Liver (tissue), 8 donors: ENCODE measurements at regions not wholly inside any gene's neighbourhood (a gene's known extent, or its start where the extent isn't known, plus 50 kb on each side); places are given as distances from the start of the nearest gene placed in this dataset.

ENCODE experiments used
- DNase-seq: peaks from one replicate; pipeline ENCODE4 v3.0.0-alpha.2; 2017; ENCODE audit warnings: low spot score
- H3K27ac ChIP-seq, 2 donors: one replicate each; pipeline ENCODE4 v1.7.0; 2013; ENCODE audit warnings: inconsistent platforms in 2 of 2, low read length in 2 of 2, control low read depth in 1 of 2, low read depth in 1 of 2, mild to moderate bottlenecking in 1 of 2
- H3K27me3 ChIP-seq, 4 donors: one replicate each; pipeline versions ENCODE4 v1.6.1 to v1.7.0; 2013; ENCODE audit warnings: low read length in 3 of 4, inconsistent platforms in 1 of 4, mild to moderate bottlenecking in 1 of 4, moderate library complexity in 1 of 4; ENCODE audit not compliant: control insufficient read depth in 4 of 4, insufficient read depth in 4 of 4
- H3K36me3 ChIP-seq, 4 donors: one replicate each; pipeline versions ENCODE4 v1.6.1 to v1.7.0; 2013; ENCODE audit warnings: low read length in 3 of 4, mild to moderate bottlenecking in 3 of 4, low read depth in 1 of 4, moderate library complexity in 1 of 4; ENCODE audit not compliant: control insufficient read depth in 4 of 4, insufficient read depth in 3 of 4
- H3K4me1 ChIP-seq, 4 donors: one replicate each; pipeline versions ENCODE4 v1.6.1 to v1.7.0; 2013; ENCODE audit warnings: low read length in 3 of 4, mild to moderate bottlenecking in 3 of 4, moderate library complexity in 1 of 4; ENCODE audit not compliant: control insufficient read depth in 4 of 4, insufficient read depth in 4 of 4
- H3K4me3 ChIP-seq, 3 donors: one replicate each; pipeline versions ENCODE4 v1.6.1 to v1.7.0; 2013; ENCODE audit warnings: low read length in 3 of 3, control low read depth in 1 of 3, low read depth in 1 of 3, mild to moderate bottlenecking in 1 of 3
- H3K9ac ChIP-seq, 2 donors: one replicate each; pipeline ENCODE4 v1.7.0; 2013; ENCODE audit warnings: low read length in 2 of 2, mild to moderate bottlenecking in 2 of 2, moderate library complexity in 2 of 2, control low read depth in 1 of 2, low read depth in 1 of 2
- H3K9me3 ChIP-seq, 4 donors: one replicate each; pipeline versions ENCODE4 v1.6.1 to v1.7.0; 2013; ENCODE audit warnings: low read length in 3 of 4; ENCODE audit not compliant: control insufficient read depth in 4 of 4
- ATF3 ChIP-seq: IDR thresholded peaks from 2 replicates; pipeline ENCODE4 v1.6.1; 2016; ENCODE audit warnings: antibody characterized with exemption
- CTCF ChIP-seq: fragments of 150-350 bp; IDR thresholded peaks from 2 replicates; pipeline ENCODE4 v1.5.1; 2017; ENCODE audit warnings: improper control_type of control experiment, low read depth, low read length; ENCODE audit not compliant: missing input control
- EGR1 ChIP-seq, 2 donors: IDR thresholded peaks; 2 replicates each; pipeline ENCODE4 v1.6.1; 2016 to 2018; ENCODE audit warnings: antibody characterized with exemption in 2 of 2, low read depth in 2 of 2
- FOXA1 ChIP-seq: IDR thresholded peaks from 2 replicates; pipeline ENCODE4 v1.6.1; 2016; ENCODE audit warnings: antibody characterized with exemption
- FOXA2 ChIP-seq: IDR thresholded peaks from 2 replicates; pipeline ENCODE4 v1.6.1; 2016; ENCODE audit warnings: antibody characterized with exemption
- GABPA ChIP-seq, 2 donors: IDR thresholded peaks in 1 of 2; conservative IDR thresholded peaks in 1 of 2; 2 replicates each; pipeline ENCODE4 v1.6.1; 2016; ENCODE audit warnings: antibody characterized with exemption in 2 of 2, mild to moderate bottlenecking in 1 of 2, moderate library complexity in 1 of 2
- HNF4A ChIP-seq, 2 donors: conservative IDR thresholded peaks; 2 replicates each; pipeline ENCODE4 v1.6.1; 2016; ENCODE audit warnings: antibody characterized with exemption in 2 of 2, mild to moderate bottlenecking in 2 of 2
- HNF4G ChIP-seq: IDR thresholded peaks from 2 replicates; pipeline ENCODE4 v1.6.1; 2016; ENCODE audit warnings: antibody characterized with exemption
- JUND ChIP-seq, 2 donors: IDR thresholded peaks; 2 replicates each; pipeline ENCODE4 v1.6.1; 2016; ENCODE audit warnings: antibody characterized with exemption in 2 of 2
- MAX ChIP-seq: IDR thresholded peaks from 2 replicates; pipeline ENCODE4 v1.6.1; 2016; ENCODE audit warnings: antibody characterized with exemption
- NR2F2 ChIP-seq: IDR thresholded peaks from 2 replicates; pipeline ENCODE4 v1.6.1; 2016; ENCODE audit warnings: antibody characterized with exemption
- RAD21 ChIP-seq, 2 donors: IDR thresholded peaks; 2 replicates each; pipeline ENCODE4 v1.6.1; 2016; ENCODE audit warnings: antibody characterized with exemption in 2 of 2, mild to moderate bottlenecking in 2 of 2
- REST ChIP-seq: IDR thresholded peaks from 2 replicates; pipeline ENCODE4 v1.6.1; 2016; ENCODE audit warnings: antibody characterized with exemption, mild to moderate bottlenecking
- RXRA ChIP-seq, 2 donors: IDR thresholded peaks; 2 replicates each; pipeline ENCODE4 v1.6.1; 2017 to 2018; ENCODE audit warnings: antibody characterized with exemption in 2 of 2, mild to moderate bottlenecking in 1 of 2
- SP1 ChIP-seq: IDR thresholded peaks from 2 replicates; pipeline ENCODE4 v1.6.1; 2018; ENCODE audit warnings: antibody characterized with exemption, mild to moderate bottlenecking
- TAF1 ChIP-seq: conservative IDR thresholded peaks from 2 replicates; pipeline ENCODE4 v1.6.1; 2016; ENCODE audit warnings: antibody characterized with exemption, mild to moderate bottlenecking
- YY1 ChIP-seq: IDR thresholded peaks from 2 replicates; pipeline ENCODE4 v1.6.1; 2016; ENCODE audit warnings: antibody characterized with exemption, mild to moderate bottlenecking
- ZBTB33 ChIP-seq: IDR thresholded peaks from 2 replicates; pipeline ENCODE4 v1.6.1; 2016; ENCODE audit warnings: antibody characterized with exemption
- WGBS: extraction: QIAGEN DNeasy Blood & Tissue Kit; methylation state at CpG from one replicate; pipeline ENCODE4 v1.1.7; 2013; 5-methylcytosine and 5-hydroxymethylcytosine counted together
- donor health status: healthy.
- donor health status: healthy.
- donor health status: healthy.
- donor health status: healthy.
- donor health status: healthy.

GRCh38 chr6:98539741-98540140 is 294.6 kb upstream of the POU3F2 start:
- Histone ChIP-seq H3K4me3 (no peak overlapping the region), H3K27me3 (peaks cover 0 to 9% (median 0%) of the 10 kb centered on the region in 4 donors), H3K4me1 (no peaks in the 10 kb centered on the region), H3K27ac (no peak overlapping the region), H3K9me3 (no peaks in the 10 kb centered on the region), H3K9ac (no peak overlapping the region), H3K36me3 (no peaks in the 10 kb centered on the region)
- WGBS: 69% methylated on average over 2 of the region's 2 CpGs
- TF ChIP-seq MAX (no peak), CTCF (no peak), SP1 (no peak), ATF3 (no peak), REST (no peak)
- DNase-seq: no peak

GRCh38 chr6:98546376-98546775 is 288.0 kb upstream of the POU3F2 start:
- no peak overlapping the region for H3K9ac ChIP-seq
- 70% methylated on average over 2 of the region's 2 CpGs for WGBS
- no peak for TF ChIP-seq GABPA (IDR thresholded peaks at IDR 0.05 in 1 of 2, conservative IDR thresholded peaks at IDR 0.05 in 1 of 2)
- TF ChIP-seq YY1: no peak
- no peak for TF ChIP-seq SP1
- no peak for TF ChIP-seq HNF4G
- no peak for TF ChIP-seq REST
- no peak for TF ChIP-seq RAD21 (IDR thresholded peaks at IDR 0.05)
- TF ChIP-seq JUND (IDR thresholded peaks at IDR 0.05): no peak
- no peak for TF ChIP-seq FOXA1
- TF ChIP-seq MAX: no peak
- TF ChIP-seq TAF1: no peak
- TF ChIP-seq FOXA2: no peak
- TF ChIP-seq ZBTB33: no peak
- TF ChIP-seq CTCF: no peak
- no peak for TF ChIP-seq RXRA (IDR thresholded peaks at IDR 0.05)
- no peak for TF ChIP-seq EGR1 (IDR thresholded peaks at IDR 0.05; ENCODE audit: low read depth in 2 of 2)
- TF ChIP-seq ATF3: no peak
- TF ChIP-seq HNF4A (conservative IDR thresholded peaks at IDR 0.05): no peak
- TF ChIP-seq NR2F2: no peak

More at GRCh38 chr6:98546376-98546775, 288.0 kb upstream of the POU3F2 start:
- Histone ChIP-seq H3K4me1 (no peaks in the 10 kb centered on the region), H3K36me3 (no peaks in the 10 kb centered on the region), H3K9me3 (no peaks in the 10 kb centered on the region), H3K4me3 (no peak overlapping the region), H3K27me3 (peaks cover 0 to 7% (median 0%) of the 10 kb centered on the region in 4 donors), H3K27ac (no peak overlapping the region)
- no peak for DNase-seq
